ENCODE measurements at regions not wholly inside any gene's neighbourhood (a gene's known extent, or its start where the extent isn't known, plus 50 kb on each side); places are given as distances from the start of the nearest gene placed in this dataset.

- intact Hi-C loops (cut with DNase I): no loop called here
- TF ChIP-seq CTCF (IDR thresholded peaks at IDR 0.05): no peak
- TF ChIP-seq POLR2A (IDR thresholded peaks at IDR 0.05): no peak
- TF ChIP-seq EP300 (IDR thresholded peaks at IDR 0.05): no peak
Observed at GRCh38 chr12:88383405-88383804, 196.9 kb downstream of the KITLG start.

GRCh38 chr12:88388566-88389540, 191.4 kb downstream of the KITLG start:
- intact Hi-C loops (cut with DNase I): no loop called here
- no peak overlapping the region for H3K4me3 ChIP-seq

More at GRCh38 chr12:88383405-88383804, 196.9 kb downstream of the KITLG start:
- H3K4me3 ChIP-seq: no peak overlapping the region
- H3K36me3 ChIP-seq: no peaks in the 10 kb centered on the region
- no peaks in the 10 kb centered on the region for H3K9me3 ChIP-seq
- no peaks in the 10 kb centered on the region for H3K27me3 ChIP-seq
- no peak overlapping the region for H3K27ac ChIP-seq
- WGBS, 3 donors: 33 to 60% (median 56%) methylated on average over 1 of the region's 1 CpG
- H3K4me1 ChIP-seq (ENCODE audit: insufficient read depth): no peaks in the 10 kb centered on the region
- no peak for DNase-seq

GRCh38 chr12:88390811-88391210, 189.5 kb downstream of the KITLG start:
- H3K27ac ChIP-seq: no peak overlapping the region
- H3K4me1 ChIP-seq (ENCODE audit: insufficient read depth): no peaks in the 10 kb centered on the region
- TF ChIP-seq CTCF (IDR thresholded peaks at IDR 0.05) (no peak), EP300 (IDR thresholded peaks at IDR 0.05) (no peak), POLR2A (IDR thresholded peaks at IDR 0.05) (no peak)
- 10 to 23% (median 13%) methylated on average over 3 of the region's 3 CpGs for WGBS, 3 donors
- no peak for DNase-seq
- H3K9me3 ChIP-seq: no peaks in the 10 kb centered on the region
- no peak overlapping the region for H3K4me3 ChIP-seq
- intact Hi-C loops (cut with DNase I): no loop called here
- no peaks in the 10 kb centered on the region for H3K27me3 ChIP-seq
- H3K36me3 ChIP-seq: no peaks in the 10 kb centered on the region

More at GRCh38 chr12:88388566-88389540, 191.4 kb downstream of the KITLG start:
- no peak overlapping the region for H3K27ac ChIP-seq
- TF ChIP-seq CTCF (IDR thresholded peaks at IDR 0.05): no peak
- no peak for TF ChIP-seq EP300 (IDR thresholded peaks at IDR 0.05)
- no peak for TF ChIP-seq POLR2A (IDR thresholded peaks at IDR 0.05)
- H3K27me3 ChIP-seq: no peaks in the 10 kb centered on the region
- no peaks in the 10 kb centered on the region for H3K4me1 ChIP-seq (ENCODE audit: insufficient read depth)
- WGBS, 3 donors: 92 to 97% (median 96%) methylated on average over 4 of the region's 4 CpGs
- H3K9me3 ChIP-seq: no peaks in the 10 kb centered on the region
- H3K36me3 ChIP-seq: no peaks in the 10 kb centered on the region
- no peak for DNase-seq

GRCh38 chr12:88391556-88391955, 188.7 kb downstream of the KITLG start:
- no peak for DNase-seq
- WGBS, 3 donors: 10 to 14% (median 12%) methylated on average over 1 of the region's 1 CpG
- no peak overlapping the region for H3K27ac ChIP-seq
- H3K9me3 ChIP-seq: no peaks in the 10 kb centered on the region
- no peak overlapping the region for H3K4me3 ChIP-seq
- H3K36me3 ChIP-seq: no peaks in the 10 kb centered on the region
- H3K27me3 ChIP-seq: no peaks in the 10 kb centered on the region
- intact Hi-C loops (cut with DNase I): no loop called here
- TF ChIP-seq POLR2A (IDR thresholded peaks at IDR 0.05) (no peak), EP300 (IDR thresholded peaks at IDR 0.05) (no peak), CTCF (IDR thresholded peaks at IDR 0.05) (no peak)
- no peaks in the 10 kb centered on the region for H3K4me1 ChIP-seq (ENCODE audit: insufficient read depth)
